DOHH2 (cell line): ENCODE measurements at regions not wholly inside any gene's neighbourhood (a gene's known extent, or its start where the extent isn't known, plus 50 kb on each side); places are given as distances from the start of the nearest gene placed in this dataset.

Experiments
- H3F3A ChIP-seq: fragments of 200-600 bp; sonication (generic), shearing (Covaris generic); 2 replicates; pipeline ENCODE4 v1.6.0; 2016; ENCODE audit warnings: antibody characterized with exemption, mild to moderate bottlenecking; ENCODE audit not compliant: control insufficient read depth, insufficient read depth
- H3K27ac ChIP-seq: fragments of 200-600 bp; sonication (generic); 2 replicates; pipeline ENCODE4 v1.5.1; 2014; ENCODE audit warnings: low read depth, mild to moderate bottlenecking, low read length, moderate library complexity
- H3K27me3 ChIP-seq: fragments of 200-600 bp; sonication (generic); 2 replicates; pipeline ENCODE4 v1.6.1; 2014; ENCODE audit warnings: mild to moderate bottlenecking, low read length, mixed read lengths; ENCODE audit not compliant: control insufficient read depth
- H3K36me3 ChIP-seq: fragments of 200-600 bp; sonication (generic); 2 replicates; pipeline ENCODE4 v1.6.1; 2014; ENCODE audit warnings: mild to moderate bottlenecking, low read length, moderate library complexity, mixed read lengths; ENCODE audit not compliant: control insufficient read depth
- H3K4me1 ChIP-seq: fragments of 200-600 bp; sonication (generic); 2 replicates; pipeline ENCODE4 v1.6.1; 2014; ENCODE audit warnings: mild to moderate bottlenecking, low read length, mixed read lengths; ENCODE audit not compliant: control insufficient read depth
- H3K4me2 ChIP-seq: fragments of 200-600 bp; sonication (generic); 2 replicates; pipeline ENCODE4 v1.6.0; 2014; ENCODE audit warnings: mild to moderate bottlenecking, low read length, moderate library complexity
- H3K4me3 ChIP-seq: fragments of 200-600 bp; sonication (generic); 2 replicates; pipeline ENCODE4 v1.5.1; 2014; ENCODE audit warnings: mild to moderate bottlenecking, low read length, mixed read lengths
- H3K79me2 ChIP-seq: fragments of 200-600 bp; sonication (generic); 2 replicates; pipeline ENCODE4 v1.6.1; 2014; ENCODE audit warnings: mild to moderate bottlenecking, low read length, mixed read lengths; ENCODE audit not compliant: control insufficient read depth
- H3K9me2 ChIP-seq: fragments of 200-600 bp; sonication (generic); replicated peaks from 2 replicates; pipeline ENCODE4 v1.6.1; 2014; ENCODE audit warnings: mild to moderate bottlenecking, low read length, mixed read lengths; ENCODE audit not compliant: control insufficient read depth
- H3K9me3 ChIP-seq: fragments of 200-600 bp; sonication (generic); 2 replicates; pipeline ENCODE4 v1.6.1; 2014; ENCODE audit warnings: antibody characterized with exemption, low read length, mixed read lengths; ENCODE audit not compliant: control insufficient read depth, insufficient read depth
- H4K20me1 ChIP-seq: fragments of 200-600 bp; sonication (generic); 2 replicates; pipeline ENCODE4 v1.6.0; 2014; ENCODE audit warnings: low read depth, mild to moderate bottlenecking, antibody characterized with exemption, low read length, moderate library complexity; ENCODE audit not compliant: control insufficient read depth, insufficient read depth
- CTCF ChIP-seq: fragments of 200-600 bp; sonication (generic); IDR thresholded peaks from one replicate; pipeline ENCODE4 v1.5.1; 2014; ENCODE audit warnings: antibody characterized with exemption, mild to moderate bottlenecking, low read depth, low read length; ENCODE audit not compliant: poor library complexity, severe bottlenecking
- EZH2phosphoT487 ChIP-seq: fragments of 200-600 bp; sonication (generic); IDR thresholded peaks from 2 replicates; pipeline ENCODE4 v1.6.1; 2017; ENCODE audit warnings: borderline replicate concordance, mild to moderate bottlenecking, antibody characterized with exemption, low read length, moderate library complexity, mixed read lengths

DNA sequence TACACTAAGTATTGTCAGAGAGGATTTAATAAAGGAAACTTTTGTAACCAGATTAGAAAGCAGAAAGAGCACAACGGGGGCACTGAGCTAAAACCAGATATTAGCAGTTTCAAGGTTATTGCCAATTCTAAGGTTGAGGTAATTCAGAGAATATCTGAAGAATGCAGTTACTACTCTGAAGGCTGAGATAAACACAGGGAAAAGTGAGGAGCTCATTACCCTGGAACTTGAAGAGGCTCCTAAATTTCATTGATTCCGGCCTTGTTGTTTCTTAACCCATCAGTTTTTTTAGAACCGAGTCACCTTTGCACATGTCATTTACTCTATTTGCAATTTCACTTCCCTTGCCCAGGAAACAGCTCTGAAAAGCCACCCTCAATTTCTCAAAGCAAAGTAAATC lies 72.4 kb upstream of the BTBD3 start:
- Histone ChIP-seq H3K79me2 (no peaks in the 10 kb centered on the region), H3K27me3 (no peaks in the 10 kb centered on the region), H3K27ac (no peak overlapping the region), H3K9me2 (no peaks in the 10 kb centered on the region), H3K4me2 (no peak overlapping the region), H4K20me1 (no peaks in the 10 kb centered on the region), H3K36me3 (no peaks in the 10 kb centered on the region), H3K4me1 (no peaks in the 10 kb centered on the region), H3K9me3 (no peaks in the 10 kb centered on the region), H3F3A (no peaks in the 10 kb centered on the region), H3K4me3 (no peak overlapping the region)
- TF ChIP-seq EZH2phosphoT487, result no peak
- TF ChIP-seq CTCF, result no peak

DNA sequence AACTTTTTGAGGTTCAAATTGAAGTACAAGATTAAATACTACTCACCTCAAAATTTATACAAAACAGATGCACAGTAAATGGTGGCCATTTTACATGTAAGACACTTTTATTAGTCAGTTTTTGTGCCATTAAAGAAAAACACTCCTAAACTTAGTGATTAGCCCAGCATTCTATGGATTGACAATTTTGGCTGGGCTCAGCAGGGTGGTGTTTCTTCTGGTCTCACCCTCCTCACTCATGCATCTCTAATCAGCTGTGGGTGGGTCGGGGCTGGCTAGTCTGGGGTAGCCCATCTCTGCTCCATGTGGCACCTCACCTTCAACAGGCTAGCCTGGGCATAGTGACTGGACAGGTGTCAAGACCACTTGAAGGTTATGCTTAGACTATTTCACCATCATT lies 71.6 kb upstream of the BTBD3 start:
- no peak overlapping the region for H3K27ac ChIP-seq
- H3K4me3 ChIP-seq, result no peak overlapping the region
- H3K9me3 ChIP-seq, result no peaks in the 10 kb centered on the region
- no peaks in the 10 kb centered on the region for H3K36me3 ChIP-seq
- H4K20me1 ChIP-seq, result no peaks in the 10 kb centered on the region
- H3K27me3 ChIP-seq, result no peaks in the 10 kb centered on the region
- H3K4me1 ChIP-seq, result no peaks in the 10 kb centered on the region
- H3F3A ChIP-seq, result no peaks in the 10 kb centered on the region
- TF ChIP-seq EZH2phosphoT487, result no peak
- TF ChIP-seq CTCF, result no peak
- no peak overlapping the region for H3K4me2 ChIP-seq
- no peaks in the 10 kb centered on the region for H3K79me2 ChIP-seq
- H3K9me2 ChIP-seq, result no peaks in the 10 kb centered on the region

DNA sequence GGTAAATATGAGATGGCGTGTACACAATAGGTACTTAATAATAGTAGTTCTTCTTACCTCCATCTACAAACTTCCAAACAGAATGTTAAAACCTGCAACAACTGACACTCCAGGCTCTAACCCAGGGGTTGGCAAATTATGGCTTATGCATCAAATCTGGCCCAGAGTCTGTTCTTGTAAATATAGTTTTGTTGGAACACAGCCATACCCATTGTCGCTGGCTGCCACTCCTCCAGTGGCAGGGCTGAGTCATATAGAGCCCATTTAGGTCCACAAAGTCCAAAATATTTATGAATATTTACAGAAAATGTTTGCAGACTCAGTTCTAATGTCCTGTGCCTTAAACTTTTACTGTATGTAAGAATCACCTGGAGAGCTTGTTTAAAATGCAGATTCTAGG lies 69.9 kb upstream of the BTBD3 start:
- no peaks in the 10 kb centered on the region for H3K4me1 ChIP-seq
- no peaks in the 10 kb centered on the region for H3K27me3 ChIP-seq

More for the DNA sequence above, 69.9 kb upstream of the BTBD3 start:
- H3K36me3 ChIP-seq, result no peaks in the 10 kb centered on the region
- no peaks in the 10 kb centered on the region for H3K79me2 ChIP-seq
- H3F3A ChIP-seq, result no peaks in the 10 kb centered on the region
- no peaks in the 10 kb centered on the region for H3K9me3 ChIP-seq
- H4K20me1 ChIP-seq, result no peaks in the 10 kb centered on the region
- H3K9me2 ChIP-seq, result no peaks in the 10 kb centered on the region
- TF ChIP-seq CTCF (no peak), EZH2phosphoT487 (no peak)
- H3K4me3 ChIP-seq, result no peak overlapping the region
- no peak overlapping the region for H3K4me2 ChIP-seq
- no peak overlapping the region for H3K27ac ChIP-seq
